Stimulated activated effector memory CD8-positive, alpha-beta T cell treated with anti-CD3 and anti-CD28 coated beads, Interleukin-12 subunit alpha, Interleukin-12 subunit beta, amount 100 ng/mL, for 72 hours (primary cell): ENCODE measurements at regions not wholly inside any gene's neighbourhood (a gene's known extent, or its start where the extent isn't known, plus 50 kb on each side); places are given as distances from the start of the nearest gene placed in this dataset.
A peak's percentile ranks its signal among the peaks of the same experiment; 100 is the strongest.

ENCODE experiments used
- ATAC-seq: fragments of 150-1000 bp; cut with Tn5 transposase; 2 replicates; pipeline ENCODE4 v1.10.0; 2021
- DNase-seq, 2 donors: peaks; one replicate each; pipeline ENCODE4 v3.0.0; 2021 to 2022; ENCODE audit warnings: low spot score in 2 of 2
- H3K27ac Mint-ChIP-seq: one replicate; pipeline ENCODE4 v1.8.0; 2022; ENCODE audit warnings: mild to moderate bottlenecking, mixed read lengths
- H3K36me3 Mint-ChIP-seq: one replicate; pipeline ENCODE4 v1.8.0; 2022; ENCODE audit warnings: mild to moderate bottlenecking, mixed read lengths
- H3K4me1 Mint-ChIP-seq: one replicate; pipeline ENCODE4 v1.8.0; 2022; ENCODE audit warnings: mixed read lengths
- H3K4me3 Mint-ChIP-seq: one replicate; pipeline ENCODE4 v1.8.0; 2022; ENCODE audit warnings: mild to moderate bottlenecking, mixed read lengths
- H3K9me3 Mint-ChIP-seq: one replicate; pipeline ENCODE4 v1.8.0; 2022; ENCODE audit warnings: mixed read lengths

GRCh38 chr6:95203153-95203754 is 374.1 kb upstream of the MANEA start:
- DNase-seq (no peak), ATAC-seq (peak; percentile 48)
- H3K9me3 Mint-ChIP-seq: no peaks in the 10 kb centered on the region
- H3K27ac Mint-ChIP-seq: no peak overlapping the region
- no peaks in the 10 kb centered on the region for H3K36me3 Mint-ChIP-seq
- no peak overlapping the region for H3K4me3 Mint-ChIP-seq
- H3K4me1 Mint-ChIP-seq: no peaks in the 10 kb centered on the region

DNA sequence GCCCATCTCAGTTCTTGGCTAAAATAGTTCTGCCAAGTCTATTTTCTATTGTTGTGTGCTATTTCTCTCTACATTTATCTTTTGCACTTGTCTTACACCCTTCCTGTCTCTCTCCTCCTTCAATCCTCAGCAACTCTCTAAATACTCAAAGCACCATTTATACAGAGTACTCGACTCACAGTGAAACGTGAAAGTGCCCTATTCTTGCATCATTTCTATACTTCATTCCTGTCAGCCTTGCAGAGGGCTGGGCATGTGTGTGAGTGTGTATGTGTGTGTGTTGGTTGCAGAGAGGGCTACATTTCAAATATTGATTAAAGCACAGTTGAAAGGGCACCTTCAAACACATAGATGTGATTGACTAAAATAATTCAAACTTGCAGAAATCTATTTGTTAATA is 373.2 kb upstream of the MANEA start:
- Mint-ChIP-seq H3K4me3 (no peak overlapping the region), H3K36me3 (no peaks in the 10 kb centered on the region), H3K9me3 (no peaks in the 10 kb centered on the region), H3K4me1 (no peaks in the 10 kb centered on the region), H3K27ac (no peak overlapping the region)
- DNase-seq (no peak), ATAC-seq (no peak)

GRCh38 chr6:95208621-95209020 is 368.7 kb upstream of the MANEA start:
- no peak for ATAC-seq
- Mint-ChIP-seq H3K9me3 (no peaks in the 10 kb centered on the region), H3K36me3 (no peaks in the 10 kb centered on the region)

GRCh38 chr6:95209074-95209473 is 368.3 kb upstream of the MANEA start:
- Mint-ChIP-seq H3K36me3 (no peaks in the 10 kb centered on the region), H3K9me3 (no peaks in the 10 kb centered on the region), H3K27ac (no peak overlapping the region), H3K4me3 (no peak overlapping the region), H3K4me1 (no peaks in the 10 kb centered on the region)
- DNase-seq (no peak), ATAC-seq (no peak)

More at GRCh38 chr6:95208621-95209020, 368.7 kb upstream of the MANEA start:
- no peaks in the 10 kb centered on the region for H3K4me1 Mint-ChIP-seq
- no peak for DNase-seq
- no peak overlapping the region for H3K27ac Mint-ChIP-seq
- H3K4me3 Mint-ChIP-seq: no peak overlapping the region

- H3K36me3 Mint-ChIP-seq: no peaks in the 10 kb centered on the region
- no peak for DNase-seq
- no peaks in the 10 kb centered on the region for H3K4me1 Mint-ChIP-seq
- no peak overlapping the region for H3K27ac Mint-ChIP-seq
- no peaks in the 10 kb centered on the region for H3K9me3 Mint-ChIP-seq
- no peak overlapping the region for H3K4me3 Mint-ChIP-seq
- ATAC-seq: no peak
These were observed 360.8 kb upstream of the MANEA start for GRCh38 chr6:95216555-95216954.

DNA sequence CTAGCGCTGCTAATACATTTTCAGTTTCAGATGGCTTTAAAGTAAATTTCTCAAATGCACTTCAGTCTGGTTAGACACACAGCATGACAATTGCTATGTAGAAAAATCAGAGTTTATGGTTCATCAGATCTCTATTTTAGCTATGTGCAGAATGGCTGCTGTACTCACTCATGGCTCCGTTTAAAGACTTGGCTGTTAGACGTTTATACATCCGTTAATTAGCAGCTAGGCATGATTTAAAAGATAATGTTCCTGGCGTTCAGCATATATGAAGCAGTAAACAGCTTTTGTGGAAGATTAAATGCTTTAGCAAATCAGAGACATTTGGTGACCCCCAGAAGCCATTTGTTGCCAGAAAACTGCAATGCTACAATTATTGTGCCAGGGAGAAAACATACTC is 350.0 kb upstream of the MANEA start:
- Mint-ChIP-seq H3K4me3 (no peak overlapping the region), H3K27ac (no peak overlapping the region), H3K9me3 (peaks cover 3% of the 10 kb centered on the region), H3K4me1 (no peaks in the 10 kb centered on the region), H3K36me3 (no peaks in the 10 kb centered on the region)
- no peak for DNase-seq
- no peak for ATAC-seq

DNA sequence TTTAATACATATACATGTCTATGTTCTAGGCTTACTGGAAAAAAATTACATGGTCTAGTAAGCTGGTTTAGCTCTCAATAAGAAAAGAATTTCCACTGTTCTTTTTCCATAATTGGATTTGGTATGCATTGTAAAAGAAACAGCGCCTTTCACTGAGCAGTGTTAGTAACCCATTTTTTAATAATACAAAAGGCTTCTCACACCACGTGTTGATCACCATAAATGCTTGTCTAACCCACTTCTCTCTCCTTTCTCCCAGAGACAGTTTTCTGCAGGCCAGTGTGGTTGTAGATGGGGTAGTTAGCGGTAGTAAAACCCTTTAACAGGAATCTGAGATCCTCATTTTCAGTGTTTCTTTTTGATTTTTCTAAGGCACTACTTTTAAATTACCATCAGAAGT is 348.7 kb upstream of the MANEA start:
- ATAC-seq (no peak), DNase-seq (no peak)
- Mint-ChIP-seq H3K4me1 (no peaks in the 10 kb centered on the region), H3K4me3 (no peak overlapping the region), H3K27ac (no peak overlapping the region), H3K9me3 (no peaks in the 10 kb centered on the region), H3K36me3 (no peaks in the 10 kb centered on the region)

GRCh38 chr6:95230071-95230740 is 347.1 kb upstream of the MANEA start:
- Mint-ChIP-seq H3K4me3 (no peak overlapping the region), H3K4me1 (no peaks in the 10 kb centered on the region), H3K36me3 (no peaks in the 10 kb centered on the region), H3K27ac (no peak overlapping the region), H3K9me3 (no peaks in the 10 kb centered on the region)
- DNase-seq: no peak
- ATAC-seq: no peak

GRCh38 chr6:95231416-95231815 is 345.9 kb upstream of the MANEA start:
- DNase-seq: no peak
- no peak overlapping the region for H3K27ac Mint-ChIP-seq
- no peaks in the 10 kb centered on the region for H3K9me3 Mint-ChIP-seq

DNA sequence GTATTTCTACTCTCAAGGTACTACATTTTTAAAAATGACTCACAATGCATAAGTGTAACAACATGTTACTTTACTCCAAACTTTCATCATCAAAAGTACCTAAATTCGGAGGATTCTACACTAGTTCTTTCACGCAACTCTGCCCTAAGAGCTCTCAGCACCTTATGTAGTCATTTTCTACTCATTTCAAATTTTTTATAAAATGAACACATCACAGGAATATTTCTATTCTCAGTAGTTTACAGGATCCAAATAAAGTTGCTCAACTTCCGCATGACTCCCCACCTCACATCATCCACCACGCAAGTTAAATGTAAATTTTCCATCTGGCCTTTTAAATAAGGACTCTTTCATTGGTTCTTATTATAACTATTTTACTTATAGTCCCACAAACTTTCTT is 344.9 kb upstream of the MANEA start:
- no peaks in the 10 kb centered on the region for H3K36me3 Mint-ChIP-seq
- H3K4me3 Mint-ChIP-seq: no peak overlapping the region
- ATAC-seq (no peak), DNase-seq (no peak)
- no peak overlapping the region for H3K27ac Mint-ChIP-seq
- no peaks in the 10 kb centered on the region for H3K4me1 Mint-ChIP-seq
- H3K9me3 Mint-ChIP-seq: no peaks in the 10 kb centered on the region

More at GRCh38 chr6:95231416-95231815, 345.9 kb upstream of the MANEA start:
- ATAC-seq: no peak
- Mint-ChIP-seq H3K36me3 (no peaks in the 10 kb centered on the region), H3K4me1 (no peaks in the 10 kb centered on the region), H3K4me3 (no peak overlapping the region)

DNA sequence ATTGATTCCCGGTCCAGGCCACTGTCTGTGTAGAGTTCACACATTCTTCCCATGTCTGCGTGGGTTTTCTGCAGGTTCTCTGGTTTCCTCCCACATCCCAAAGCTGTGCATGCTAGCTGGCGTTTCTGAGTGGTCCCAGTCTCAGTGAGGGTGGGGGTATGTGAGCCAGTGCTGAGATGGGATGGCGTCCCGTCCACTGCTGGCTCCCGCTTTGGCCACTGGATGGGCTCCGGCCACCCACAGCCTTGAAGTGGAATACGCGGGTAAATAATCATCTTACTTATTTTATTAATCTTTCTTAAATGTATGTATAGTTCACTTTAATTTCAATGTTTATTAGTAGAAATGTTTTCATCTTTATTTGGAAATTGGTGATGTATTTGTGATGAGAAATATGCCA is 343.5 kb upstream of the MANEA start:
- no peak overlapping the region for H3K27ac Mint-ChIP-seq
- no peaks in the 10 kb centered on the region for H3K4me1 Mint-ChIP-seq
- no peaks in the 10 kb centered on the region for H3K36me3 Mint-ChIP-seq
- no peak for DNase-seq
- no peak for ATAC-seq
- no peaks in the 10 kb centered on the region for H3K9me3 Mint-ChIP-seq
- H3K4me3 Mint-ChIP-seq: no peak overlapping the region

DNA sequence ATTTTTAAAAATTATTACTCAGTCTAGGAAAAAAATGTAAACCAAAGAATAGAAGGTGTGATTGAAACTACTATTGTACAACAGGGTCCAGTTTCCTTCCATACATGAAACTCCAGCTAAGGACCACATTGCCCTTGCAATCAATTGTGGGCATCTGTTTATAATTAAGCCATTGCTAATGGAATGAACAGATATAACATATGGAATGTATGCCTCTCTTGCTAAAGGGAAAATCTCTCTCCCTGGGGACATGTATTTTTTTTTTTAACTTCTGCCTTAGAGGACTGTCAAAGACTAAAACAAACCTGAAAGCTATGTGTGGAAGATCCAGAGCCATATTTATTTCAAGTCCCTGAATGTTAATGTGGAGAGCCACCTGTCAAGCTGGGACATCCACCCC is 336.8 kb upstream of the MANEA start:
- no peak overlapping the region for H3K4me3 Mint-ChIP-seq
- no peaks in the 10 kb centered on the region for H3K36me3 Mint-ChIP-seq
- no peak for DNase-seq
- ATAC-seq: no peak
- H3K4me1 Mint-ChIP-seq: no peaks in the 10 kb centered on the region
- no peak overlapping the region for H3K27ac Mint-ChIP-seq
- no peaks in the 10 kb centered on the region for H3K9me3 Mint-ChIP-seq

DNA sequence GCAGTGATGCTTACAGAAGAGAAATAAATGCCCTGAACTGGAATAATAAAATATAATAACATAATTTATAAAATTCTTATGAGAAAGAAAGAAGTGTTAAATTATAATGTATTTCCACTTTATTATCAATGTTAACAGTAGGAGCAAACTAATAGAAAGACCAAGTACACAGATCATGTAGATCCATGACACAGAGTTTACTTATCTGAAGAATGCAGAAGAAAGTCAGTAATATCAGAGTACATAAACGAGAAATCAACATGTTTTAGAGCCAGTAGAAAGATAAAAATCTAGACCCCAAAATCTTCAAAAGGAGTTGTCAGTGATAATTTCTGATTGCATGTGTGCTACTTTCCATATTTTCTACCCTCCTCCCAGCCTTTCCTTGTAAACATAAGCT is 334.8 kb upstream of the MANEA start:
- DNase-seq (no peak), ATAC-seq (no peak)
- Mint-ChIP-seq H3K4me1 (no peaks in the 10 kb centered on the region), H3K27ac (no peak overlapping the region), H3K9me3 (no peaks in the 10 kb centered on the region), H3K4me3 (no peak overlapping the region), H3K36me3 (no peaks in the 10 kb centered on the region)

DNA sequence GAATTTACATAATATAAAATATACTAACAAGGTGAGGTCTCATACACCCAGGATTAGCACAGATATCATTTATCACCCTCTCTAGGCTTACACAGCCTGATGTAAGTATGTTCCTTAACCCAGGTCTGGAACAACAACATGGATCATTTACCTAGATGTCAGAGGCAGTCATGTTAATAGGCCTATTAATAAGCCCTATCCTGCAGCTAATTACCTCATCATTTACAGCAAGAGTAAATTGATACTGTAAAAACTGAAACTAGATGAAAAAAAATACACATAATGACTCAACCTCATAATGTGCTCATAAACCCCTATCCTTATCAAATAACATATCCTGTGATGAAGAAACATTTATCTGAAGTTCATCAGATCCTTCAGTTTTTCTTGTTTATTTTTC is 334.3 kb upstream of the MANEA start:
- no peaks in the 10 kb centered on the region for H3K4me1 Mint-ChIP-seq
- DNase-seq: no peak
- no peak for ATAC-seq
- no peaks in the 10 kb centered on the region for H3K9me3 Mint-ChIP-seq
- H3K27ac Mint-ChIP-seq: no peak overlapping the region
- H3K4me3 Mint-ChIP-seq: no peak overlapping the region
- H3K36me3 Mint-ChIP-seq: no peaks in the 10 kb centered on the region

DNA sequence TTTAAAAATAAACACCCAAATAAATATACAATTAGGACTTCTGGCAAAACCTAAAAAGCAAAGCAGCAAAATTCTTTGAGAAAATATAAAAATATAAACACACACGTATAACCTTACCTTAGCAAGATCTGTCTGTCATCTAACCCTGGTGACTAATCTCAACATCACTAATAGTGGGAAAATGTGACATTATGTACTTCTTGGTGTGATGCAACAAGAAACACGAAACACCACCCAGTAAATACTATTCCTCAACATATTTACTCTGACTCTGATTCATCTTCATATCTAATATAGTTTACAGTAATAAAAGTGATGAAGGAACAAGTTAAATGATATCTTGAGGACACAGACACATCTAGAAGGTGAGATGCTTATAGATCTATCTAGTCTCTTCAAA is 332.6 kb upstream of the MANEA start:
- no peaks in the 10 kb centered on the region for H3K36me3 Mint-ChIP-seq
- no peak overlapping the region for H3K27ac Mint-ChIP-seq
- ATAC-seq: no peak
- H3K9me3 Mint-ChIP-seq: no peaks in the 10 kb centered on the region
- H3K4me3 Mint-ChIP-seq: no peak overlapping the region
- DNase-seq: no peak
- no peaks in the 10 kb centered on the region for H3K4me1 Mint-ChIP-seq

- H3K4me3 Mint-ChIP-seq: no peak overlapping the region
- H3K27ac Mint-ChIP-seq: no peak overlapping the region
- H3K4me1 Mint-ChIP-seq: no peaks in the 10 kb centered on the region
These were observed 328.8 kb upstream of the MANEA start for GRCh38 chr6:95248499-95248898.

More at GRCh38 chr6:95248499-95248898, 328.8 kb upstream of the MANEA start:
- peaks cover 3% of the 10 kb centered on the region for H3K9me3 Mint-ChIP-seq
- no peak for DNase-seq
- H3K36me3 Mint-ChIP-seq: no peaks in the 10 kb centered on the region
- ATAC-seq: no peak
